ENCODE measurements at regions not wholly inside any gene's neighbourhood (a gene's known extent, or its start where the extent isn't known, plus 50 kb on each side); places are given as distances from the start of the nearest gene placed in this dataset.

- no peak for TF ChIP-seq GABPB1 (CRISPR knock-in tag; IDR thresholded peaks at IDR 0.05)
- no peak for TF ChIP-seq ZNF121 (CRISPR knock-in tag; IDR thresholded peaks at IDR 0.05)
- no peak for TF ChIP-seq ELF4 (CRISPR knock-in tag; IDR thresholded peaks at IDR 0.05; ENCODE audit: low read depth)
- TF ChIP-seq, protein P1, sequence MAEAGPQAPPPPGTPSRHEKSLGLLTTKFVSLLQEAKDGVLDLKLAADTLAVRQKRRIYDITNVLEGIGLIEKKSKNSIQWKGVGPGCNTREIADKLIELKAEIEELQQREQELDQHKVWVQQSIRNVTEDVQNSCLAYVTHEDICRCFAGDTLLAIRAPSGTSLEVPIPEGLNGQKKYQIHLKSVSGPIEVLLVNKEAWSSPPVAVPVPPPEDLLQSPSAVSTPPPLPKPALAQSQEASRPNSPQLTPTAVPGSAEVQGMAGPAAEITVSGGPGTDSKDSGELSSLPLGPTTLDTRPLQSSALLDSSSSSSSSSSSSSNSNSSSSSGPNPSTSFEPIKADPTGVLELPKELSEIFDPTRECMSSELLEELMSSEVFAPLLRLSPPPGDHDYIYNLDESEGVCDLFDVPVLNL (CRISPR knock-in tag; IDR thresholded peaks at IDR 0.05; ENCODE audit: borderline replicate concordance, low read depth): no peak
- TF ChIP-seq, protein P2, sequence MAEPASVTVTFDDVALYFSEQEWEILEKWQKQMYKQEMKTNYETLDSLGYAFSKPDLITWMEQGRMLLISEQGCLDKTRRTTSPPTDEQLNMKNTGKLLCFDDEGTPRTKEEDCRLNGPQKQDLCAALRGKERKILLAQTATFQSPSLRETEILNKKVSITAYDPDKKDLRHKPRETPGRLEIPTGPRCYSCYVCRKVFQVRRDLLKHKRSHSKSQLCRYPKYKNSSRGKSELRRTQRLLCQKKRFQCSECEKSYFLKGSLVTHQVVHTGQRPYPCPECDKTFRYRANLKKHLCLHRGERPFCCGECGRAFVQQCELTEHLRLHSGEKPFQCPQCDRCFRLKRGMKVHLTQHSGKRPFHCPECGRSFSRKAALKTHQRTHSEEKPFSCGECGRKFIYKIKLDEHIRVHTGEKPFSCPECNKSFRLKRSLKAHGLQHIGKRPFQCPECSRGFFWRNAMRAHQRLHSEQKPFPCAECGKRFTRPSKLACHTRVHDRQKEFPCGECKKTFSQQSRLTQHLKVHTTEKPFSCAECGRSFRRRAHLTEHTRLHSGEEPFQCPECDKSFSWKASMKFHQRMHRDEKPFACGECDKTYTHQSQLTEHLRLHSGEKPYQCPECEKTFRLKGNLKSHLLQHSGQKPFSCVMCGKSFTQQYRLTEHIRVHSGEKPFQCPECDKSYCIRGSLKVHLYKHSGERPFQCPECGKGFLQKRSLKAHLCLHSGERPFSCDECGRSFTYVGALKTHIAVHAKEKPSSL (CRISPR knock-in tag; conservative IDR thresholded peaks at IDR 0.05): no peak
- no peak for TF ChIP-seq ZNF232 (CRISPR knock-in tag; IDR thresholded peaks at IDR 0.05)
- no peak for TF ChIP-seq JAZF1 (CRISPR knock-in tag; IDR thresholded peaks at IDR 0.05)
- TF ChIP-seq ZNF423 (CRISPR knock-in tag; IDR thresholded peaks at IDR 0.05): no peak
- ChIA-PET CTCF (interaction anchor here (1.0 kb wide), 1 partner anchor 13 kb away, joined by 5 read pairs; no protein-coding TSS in a partner anchor), POLR2A (no interaction called here)
- ATAC-seq: no peak
- no peak overlapping the region for H3K4me3 Mint-ChIP-seq
- 0 out of 2 replicates have a peak, but pooled peaks cover 5% of the 10 kb centered on the region for H3K27me3 Mint-ChIP-seq (ENCODE audit: low read depth)
- peaks cover 40% of the 10 kb centered on the region for H3K9me3 Mint-ChIP-seq
- peaks cover 15% of the 10 kb centered on the region for H3K4me1 Mint-ChIP-seq
- H3K36me3 Mint-ChIP-seq: peaks cover 27% of the 10 kb centered on the region
- H3K27ac Mint-ChIP-seq: peak overlapping the region; percentile 10
- DNase-seq (ENCODE audit: low spot score): no peak
Measured at GRCh38 chr6:80537118-80537972, 430.9 kb downstream of the BCKDHB start.

DNA sequence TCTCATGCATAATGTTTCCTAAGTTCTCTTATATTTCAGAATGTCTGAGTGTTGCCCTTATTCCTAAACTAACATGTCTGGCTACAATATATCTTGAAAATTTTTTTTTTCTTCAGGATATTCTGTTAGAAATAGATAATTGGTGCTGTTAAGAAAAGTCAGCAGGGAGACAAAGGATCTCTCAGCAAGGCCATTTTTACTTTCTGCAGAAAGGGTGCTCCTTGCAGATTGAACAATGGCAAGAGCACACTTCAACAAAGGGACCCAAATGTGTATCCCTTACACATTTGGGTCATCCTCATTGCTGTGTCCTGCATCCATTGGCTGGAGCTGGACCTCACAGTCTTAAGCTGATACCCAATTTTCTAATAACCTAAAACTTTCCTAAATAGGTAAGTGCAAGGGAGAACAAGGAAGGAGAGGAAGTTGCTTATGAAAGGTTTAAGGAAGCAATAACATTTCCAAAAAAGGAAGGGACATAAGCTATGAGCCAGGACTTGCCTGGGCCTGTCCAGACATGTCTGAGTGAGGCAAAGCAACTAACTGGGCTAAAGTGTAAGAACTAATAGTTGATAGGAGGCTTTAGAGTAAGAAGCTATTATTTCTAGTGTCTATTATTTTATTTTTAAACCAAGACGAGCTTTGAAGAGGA is 429.6 kb downstream of the BCKDHB start:
- ATAC-seq (no peak), DNase-seq (ENCODE audit: low spot score) (no peak)
- Mint-ChIP-seq H3K27me3 (ENCODE audit: low read depth) (0 out of 2 replicates have a peak, but pooled peaks cover 5% of the 10 kb centered on the region), H3K36me3 (peaks cover 27% of the 10 kb centered on the region), H3K4me1 (peaks cover 15% of the 10 kb centered on the region), H3K9me3 (peaks cover 40% of the 10 kb centered on the region), H3K4me3 (no peak overlapping the region), H3K27ac (peak overlapping the region; percentile 60; the same call in 1 of the 2 replicates)
- TF ChIP-seq TCF7 (CRISPR knock-in tag; IDR thresholded peaks at IDR 0.05; ENCODE audit: low read depth) (no peak), SMAD4 (CRISPR knock-in tag; IDR thresholded peaks at IDR 0.05) (no peak), MXD4 (CRISPR knock-in tag; IDR thresholded peaks at IDR 0.05; ENCODE audit: borderline replicate concordance) (no peak), CDX4 (CRISPR knock-in tag; IDR thresholded peaks at IDR 0.05; ENCODE audit: borderline replicate concordance) (no peak), RELA (CRISPR knock-in tag; IDR thresholded peaks at IDR 0.05; ENCODE audit: borderline replicate concordance) (no peak), ZNF317 (CRISPR knock-in tag; IDR thresholded peaks at IDR 0.05; ENCODE audit: borderline replicate concordance, low read depth) (no peak)
- TF ChIP-seq, protein P3, sequence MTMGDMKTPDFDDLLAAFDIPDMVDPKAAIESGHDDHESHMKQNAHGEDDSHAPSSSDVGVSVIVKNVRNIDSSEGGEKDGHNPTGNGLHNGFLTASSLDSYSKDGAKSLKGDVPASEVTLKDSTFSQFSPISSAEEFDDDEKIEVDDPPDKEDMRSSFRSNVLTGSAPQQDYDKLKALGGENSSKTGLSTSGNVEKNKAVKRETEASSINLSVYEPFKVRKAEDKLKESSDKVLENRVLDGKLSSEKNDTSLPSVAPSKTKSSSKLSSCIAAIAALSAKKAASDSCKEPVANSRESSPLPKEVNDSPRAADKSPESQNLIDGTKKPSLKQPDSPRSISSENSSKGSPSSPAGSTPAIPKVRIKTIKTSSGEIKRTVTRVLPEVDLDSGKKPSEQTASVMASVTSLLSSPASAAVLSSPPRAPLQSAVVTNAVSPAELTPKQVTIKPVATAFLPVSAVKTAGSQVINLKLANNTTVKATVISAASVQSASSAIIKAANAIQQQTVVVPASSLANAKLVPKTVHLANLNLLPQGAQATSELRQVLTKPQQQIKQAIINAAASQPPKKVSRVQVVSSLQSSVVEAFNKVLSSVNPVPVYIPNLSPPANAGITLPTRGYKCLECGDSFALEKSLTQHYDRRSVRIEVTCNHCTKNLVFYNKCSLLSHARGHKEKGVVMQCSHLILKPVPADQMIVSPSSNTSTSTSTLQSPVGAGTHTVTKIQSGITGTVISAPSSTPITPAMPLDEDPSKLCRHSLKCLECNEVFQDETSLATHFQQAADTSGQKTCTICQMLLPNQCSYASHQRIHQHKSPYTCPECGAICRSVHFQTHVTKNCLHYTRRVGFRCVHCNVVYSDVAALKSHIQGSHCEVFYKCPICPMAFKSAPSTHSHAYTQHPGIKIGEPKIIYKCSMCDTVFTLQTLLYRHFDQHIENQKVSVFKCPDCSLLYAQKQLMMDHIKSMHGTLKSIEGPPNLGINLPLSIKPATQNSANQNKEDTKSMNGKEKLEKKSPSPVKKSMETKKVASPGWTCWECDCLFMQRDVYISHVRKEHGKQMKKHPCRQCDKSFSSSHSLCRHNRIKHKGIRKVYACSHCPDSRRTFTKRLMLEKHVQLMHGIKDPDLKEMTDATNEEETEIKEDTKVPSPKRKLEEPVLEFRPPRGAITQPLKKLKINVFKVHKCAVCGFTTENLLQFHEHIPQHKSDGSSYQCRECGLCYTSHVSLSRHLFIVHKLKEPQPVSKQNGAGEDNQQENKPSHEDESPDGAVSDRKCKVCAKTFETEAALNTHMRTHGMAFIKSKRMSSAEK (CRISPR knock-in tag; IDR thresholded peaks at IDR 0.05; ENCODE audit: borderline replicate concordance): no peak
- TF ChIP-seq, protein P4, sequence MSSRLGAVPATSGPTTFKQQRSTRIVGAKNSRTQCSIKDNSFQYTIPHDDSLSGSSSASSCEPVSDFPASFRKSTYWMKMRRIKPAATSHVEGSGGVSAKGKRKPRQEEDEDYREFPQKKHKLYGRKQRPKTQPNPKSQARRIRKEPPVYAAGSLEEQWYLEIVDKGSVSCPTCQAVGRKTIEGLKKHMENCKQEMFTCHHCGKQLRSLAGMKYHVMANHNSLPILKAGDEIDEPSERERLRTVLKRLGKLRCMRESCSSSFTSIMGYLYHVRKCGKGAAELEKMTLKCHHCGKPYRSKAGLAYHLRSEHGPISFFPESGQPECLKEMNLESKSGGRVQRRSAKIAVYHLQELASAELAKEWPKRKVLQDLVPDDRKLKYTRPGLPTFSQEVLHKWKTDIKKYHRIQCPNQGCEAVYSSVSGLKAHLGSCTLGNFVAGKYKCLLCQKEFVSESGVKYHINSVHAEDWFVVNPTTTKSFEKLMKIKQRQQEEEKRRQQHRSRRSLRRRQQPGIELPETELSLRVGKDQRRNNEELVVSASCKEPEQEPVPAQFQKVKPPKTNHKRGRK (CRISPR knock-in tag; IDR thresholded peaks at IDR 0.05; ENCODE audit: borderline replicate concordance): no peak
- TF ChIP-seq, protein P5, sequence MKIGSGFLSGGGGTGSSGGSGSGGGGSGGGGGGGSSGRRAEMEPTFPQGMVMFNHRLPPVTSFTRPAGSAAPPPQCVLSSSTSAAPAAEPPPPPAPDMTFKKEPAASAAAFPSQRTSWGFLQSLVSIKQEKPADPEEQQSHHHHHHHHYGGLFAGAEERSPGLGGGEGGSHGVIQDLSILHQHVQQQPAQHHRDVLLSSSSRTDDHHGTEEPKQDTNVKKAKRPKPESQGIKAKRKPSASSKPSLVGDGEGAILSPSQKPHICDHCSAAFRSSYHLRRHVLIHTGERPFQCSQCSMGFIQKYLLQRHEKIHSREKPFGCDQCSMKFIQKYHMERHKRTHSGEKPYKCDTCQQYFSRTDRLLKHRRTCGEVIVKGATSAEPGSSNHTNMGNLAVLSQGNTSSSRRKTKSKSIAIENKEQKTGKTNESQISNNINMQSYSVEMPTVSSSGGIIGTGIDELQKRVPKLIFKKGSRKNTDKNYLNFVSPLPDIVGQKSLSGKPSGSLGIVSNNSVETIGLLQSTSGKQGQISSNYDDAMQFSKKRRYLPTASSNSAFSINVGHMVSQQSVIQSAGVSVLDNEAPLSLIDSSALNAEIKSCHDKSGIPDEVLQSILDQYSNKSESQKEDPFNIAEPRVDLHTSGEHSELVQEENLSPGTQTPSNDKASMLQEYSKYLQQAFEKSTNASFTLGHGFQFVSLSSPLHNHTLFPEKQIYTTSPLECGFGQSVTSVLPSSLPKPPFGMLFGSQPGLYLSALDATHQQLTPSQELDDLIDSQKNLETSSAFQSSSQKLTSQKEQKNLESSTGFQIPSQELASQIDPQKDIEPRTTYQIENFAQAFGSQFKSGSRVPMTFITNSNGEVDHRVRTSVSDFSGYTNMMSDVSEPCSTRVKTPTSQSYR (CRISPR knock-in tag; IDR thresholded peaks at IDR 0.05): no peak
- TF ChIP-seq, protein P6, sequence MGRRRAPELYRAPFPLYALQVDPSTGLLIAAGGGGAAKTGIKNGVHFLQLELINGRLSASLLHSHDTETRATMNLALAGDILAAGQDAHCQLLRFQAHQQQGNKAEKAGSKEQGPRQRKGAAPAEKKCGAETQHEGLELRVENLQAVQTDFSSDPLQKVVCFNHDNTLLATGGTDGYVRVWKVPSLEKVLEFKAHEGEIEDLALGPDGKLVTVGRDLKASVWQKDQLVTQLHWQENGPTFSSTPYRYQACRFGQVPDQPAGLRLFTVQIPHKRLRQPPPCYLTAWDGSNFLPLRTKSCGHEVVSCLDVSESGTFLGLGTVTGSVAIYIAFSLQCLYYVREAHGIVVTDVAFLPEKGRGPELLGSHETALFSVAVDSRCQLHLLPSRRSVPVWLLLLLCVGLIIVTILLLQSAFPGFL (CRISPR knock-in tag; IDR thresholded peaks at IDR 0.05; ENCODE audit: borderline replicate concordance): no peak
- ChIA-PET POLR2A (no interaction called here), CTCF (interaction anchor here (1.0 kb wide), 1 partner anchor 12 kb away, joined by 5 read pairs; no protein-coding TSS in a partner anchor)

Data from WTC11 (cell line).